Astrocyte of the cerebellum (primary cell): ENCODE measurements at regions not wholly inside any gene's neighbourhood (a gene's known extent, or its start where the extent isn't known, plus 50 kb on each side); places are given as distances from the start of the nearest gene placed in this dataset.

Experiments used
- DNase-seq: peaks from one replicate; pipeline ENCODE4 v3.0.0-alpha.2; 2011; ENCODE audit warnings: low read depth
- H3K4me3 ChIP-seq: 2 replicates; pipeline ENCODE4 v1.5.1; 2011; ENCODE audit warnings: mild to moderate bottlenecking, low read depth, low read length, moderate library complexity
- in situ Hi-C: cut with HindIII; loops from 2 replicates; pipeline ENCODE4 v1.10.0; 2017; ENCODE audit warnings: low sequenced_read_pairs
- TF ChIP-seq, protein P1 (sequence below): IDR thresholded peaks from 2 replicates; pipeline ENCODE4 v1.5.1; 2012; ENCODE audit warnings: low read length, low read depth, moderate library complexity, mild to moderate bottlenecking; ENCODE audit errors: missing control alignments

DNA sequence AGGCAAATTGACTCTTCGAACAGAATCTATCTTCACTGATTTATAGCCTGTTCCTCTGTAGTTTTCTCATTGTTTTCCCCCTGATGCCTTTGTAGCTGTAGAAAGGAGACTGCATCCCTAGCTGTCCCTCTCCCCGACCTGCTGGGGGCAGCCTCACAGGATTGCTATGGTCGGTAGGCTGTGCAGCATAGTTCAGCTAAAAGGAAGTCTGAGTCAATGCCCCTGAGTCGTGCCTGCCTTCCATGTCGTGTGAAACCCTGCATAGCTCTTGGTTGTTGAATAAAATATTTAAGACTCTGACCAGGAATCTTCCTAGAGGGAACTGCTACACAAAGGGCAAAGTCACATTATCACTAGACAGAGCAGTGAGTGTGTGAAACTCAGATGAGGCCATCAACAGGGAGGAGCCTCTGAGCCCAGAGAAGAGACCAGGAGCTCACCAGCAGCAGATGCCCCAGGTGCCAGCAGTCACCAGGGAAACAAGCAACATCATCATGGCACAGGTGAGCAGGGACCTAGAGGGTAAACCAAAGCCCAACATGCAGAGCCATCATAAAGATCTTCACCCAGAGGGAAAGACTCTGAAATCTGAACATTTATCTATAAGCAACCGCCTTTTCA is 108.4 kb upstream of the NBEA start:
- TF ChIP-seq, protein P1, sequence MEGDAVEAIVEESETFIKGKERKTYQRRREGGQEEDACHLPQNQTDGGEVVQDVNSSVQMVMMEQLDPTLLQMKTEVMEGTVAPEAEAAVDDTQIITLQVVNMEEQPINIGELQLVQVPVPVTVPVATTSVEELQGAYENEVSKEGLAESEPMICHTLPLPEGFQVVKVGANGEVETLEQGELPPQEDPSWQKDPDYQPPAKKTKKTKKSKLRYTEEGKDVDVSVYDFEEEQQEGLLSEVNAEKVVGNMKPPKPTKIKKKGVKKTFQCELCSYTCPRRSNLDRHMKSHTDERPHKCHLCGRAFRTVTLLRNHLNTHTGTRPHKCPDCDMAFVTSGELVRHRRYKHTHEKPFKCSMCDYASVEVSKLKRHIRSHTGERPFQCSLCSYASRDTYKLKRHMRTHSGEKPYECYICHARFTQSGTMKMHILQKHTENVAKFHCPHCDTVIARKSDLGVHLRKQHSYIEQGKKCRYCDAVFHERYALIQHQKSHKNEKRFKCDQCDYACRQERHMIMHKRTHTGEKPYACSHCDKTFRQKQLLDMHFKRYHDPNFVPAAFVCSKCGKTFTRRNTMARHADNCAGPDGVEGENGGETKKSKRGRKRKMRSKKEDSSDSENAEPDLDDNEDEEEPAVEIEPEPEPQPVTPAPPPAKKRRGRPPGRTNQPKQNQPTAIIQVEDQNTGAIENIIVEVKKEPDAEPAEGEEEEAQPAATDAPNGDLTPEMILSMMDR: no peak
- DNase-seq: no peak
- H3K4me3 ChIP-seq: no peak overlapping the region
- in situ Hi-C loops: no loop called here

DNA sequence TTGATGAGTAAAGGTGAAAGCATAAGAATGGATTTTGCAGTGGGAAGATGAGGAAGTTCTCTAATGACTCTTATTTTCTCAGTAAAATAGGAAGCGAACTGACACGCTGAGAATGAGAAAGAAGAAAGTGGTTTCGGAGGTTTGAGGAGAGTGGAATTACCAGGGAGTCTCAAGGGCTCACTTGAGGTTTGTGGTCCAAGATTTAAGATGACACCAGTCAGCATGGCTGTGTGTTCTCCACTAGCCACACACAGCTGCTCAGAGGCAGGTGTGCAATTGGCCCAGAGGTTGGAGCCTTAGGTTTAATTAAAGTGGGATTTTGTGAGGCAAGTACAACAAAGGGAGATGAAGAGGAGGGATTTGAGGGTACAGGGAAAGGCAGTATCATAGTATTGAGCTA is 99.6 kb upstream of the NBEA start:
- no peak overlapping the region for H3K4me3 ChIP-seq
- in situ Hi-C loops: no loop called here
- DNase-seq: no peak
- TF ChIP-seq, protein P1: no peak

DNA sequence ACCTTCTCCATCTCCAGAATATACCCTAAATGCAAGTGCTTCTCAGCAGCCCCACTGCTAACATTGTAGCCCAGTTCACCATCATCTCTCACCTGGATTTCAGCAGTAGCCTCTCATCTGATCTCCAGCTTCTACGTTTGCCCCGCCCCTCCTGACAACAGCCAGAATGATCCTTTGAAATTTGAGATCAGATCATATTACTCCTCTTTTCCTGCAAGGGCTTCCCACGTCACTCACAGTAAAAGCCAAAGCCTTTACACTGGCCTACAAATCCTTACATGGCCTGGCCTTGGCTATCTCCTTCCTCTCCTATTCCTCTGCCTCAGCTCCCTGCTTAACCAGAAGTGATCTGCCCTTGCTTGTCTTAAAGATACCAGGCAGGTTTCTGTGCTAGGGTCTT is 94.3 kb upstream of the NBEA start:
- in situ Hi-C loops: no loop called here
- H3K4me3 ChIP-seq: no peak overlapping the region
- no peak for DNase-seq
- TF ChIP-seq, protein P1: no peak

DNA sequence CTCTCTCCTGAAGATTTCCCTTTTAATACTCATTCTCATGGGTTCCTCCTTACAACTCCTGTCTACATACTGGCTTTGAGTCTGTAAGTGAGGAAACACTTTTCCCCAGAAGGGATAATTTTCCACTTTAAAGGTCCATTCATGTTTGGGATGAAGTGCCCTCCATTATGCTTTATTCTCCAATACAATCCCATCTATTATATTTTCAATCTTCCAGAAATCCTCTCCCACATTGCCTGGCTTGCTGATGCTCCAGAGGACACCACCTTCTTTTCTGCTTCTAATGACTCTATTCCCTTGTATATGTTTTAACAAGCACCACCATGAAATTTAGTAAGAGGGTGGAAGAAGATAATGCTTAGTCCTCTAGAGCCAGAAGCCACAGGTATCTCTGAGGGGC is 92.7 kb upstream of the NBEA start:
- in situ Hi-C loops: no loop called here
- no peak overlapping the region for H3K4me3 ChIP-seq
- no peak for DNase-seq
- TF ChIP-seq, protein P1: no peak

DNA sequence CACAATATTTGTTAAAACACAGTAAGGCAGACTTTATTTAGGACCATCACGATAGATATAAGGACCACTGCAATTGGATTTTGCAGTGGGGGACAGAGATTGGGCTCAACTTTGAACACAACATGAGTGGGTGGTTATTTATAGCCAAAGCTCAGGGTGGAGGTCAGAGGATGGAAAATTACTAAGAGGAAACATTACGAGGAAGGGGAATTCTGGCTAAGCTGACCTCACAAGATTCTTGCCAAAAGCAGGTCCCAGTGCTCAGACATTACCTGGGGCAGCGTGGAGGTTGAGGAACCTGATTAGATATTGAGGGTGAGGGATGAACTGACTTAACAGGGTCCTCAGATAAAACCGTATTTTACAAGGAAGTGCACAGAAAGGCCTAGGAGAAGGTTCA is 88.9 kb upstream of the NBEA start:
- DNase-seq: no peak
- in situ Hi-C loops: no loop called here

DNA sequence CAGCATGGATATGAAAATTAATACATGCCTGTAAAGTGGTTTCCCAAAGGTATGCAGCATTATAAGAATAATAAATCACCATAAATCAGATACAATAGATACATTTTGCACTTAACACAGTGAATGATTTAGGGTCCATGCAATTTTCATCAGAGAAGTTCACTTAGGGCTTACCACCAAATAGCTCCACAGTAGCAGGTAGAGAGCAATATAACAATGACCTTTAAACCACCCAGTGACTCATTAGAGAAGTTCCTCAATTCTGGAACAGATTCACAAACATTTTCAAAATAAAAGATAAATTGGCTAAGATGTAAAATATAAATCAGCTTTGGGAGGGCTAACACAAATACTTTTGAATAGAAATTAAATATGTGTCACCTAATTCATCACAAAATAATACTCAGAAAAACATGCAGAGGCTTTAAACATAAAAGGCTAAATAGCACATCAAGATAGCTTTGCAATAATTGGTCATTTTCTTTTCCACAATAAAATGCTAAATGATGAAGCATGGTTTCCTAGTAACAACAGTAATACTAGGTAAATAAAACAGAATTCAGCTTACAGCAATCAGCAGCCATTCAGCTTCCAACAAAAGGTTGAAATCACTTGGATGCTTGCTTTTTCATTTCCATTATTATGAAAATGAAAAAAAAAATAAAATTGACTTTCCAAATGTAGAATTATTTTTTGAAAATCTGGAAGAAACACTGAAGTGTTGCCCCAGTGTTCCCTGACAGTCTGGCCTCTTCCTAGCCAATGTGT is 84.3 kb upstream of the NBEA start:
- in situ Hi-C loops: no loop called here
- TF ChIP-seq, protein P1: no peak
- H3K4me3 ChIP-seq: no peak overlapping the region
- no peak for DNase-seq

More for the DNA sequence above, 88.9 kb upstream of the NBEA start:
- H3K4me3 ChIP-seq: no peak overlapping the region
- TF ChIP-seq, protein P1: no peak
